Stomach smooth muscle (tissue), 2 donors: ENCODE measurements at regions not wholly inside any gene's neighbourhood (a gene's known extent, or its start where the extent isn't known, plus 50 kb on each side); places are given as distances from the start of the nearest gene placed in this dataset.

ENCODE experiments used
- H3K27ac ChIP-seq: one replicate; pipeline ENCODE4 v1.7.0; 2013; ENCODE audit warnings: mild to moderate bottlenecking, low read length, inconsistent platforms
- H3K27me3 ChIP-seq, 2 donors: one replicate each; pipeline ENCODE4 v1.7.0; 2013; ENCODE audit warnings: low read length in 2 of 2; ENCODE audit not compliant: insufficient read depth in 2 of 2, control insufficient read depth in 1 of 2
- H3K36me3 ChIP-seq, 2 donors: one replicate each; pipeline ENCODE4 v1.7.0; 2013; ENCODE audit warnings: low read length in 2 of 2; ENCODE audit not compliant: control insufficient read depth in 2 of 2, insufficient read depth in 2 of 2
- H3K4me1 ChIP-seq: one replicate; pipeline ENCODE4 v1.7.0; 2013; ENCODE audit warnings: low read length; ENCODE audit not compliant: control insufficient read depth, insufficient read depth
- H3K4me3 ChIP-seq, 2 donors: one replicate each; pipeline ENCODE4 v1.7.0; 2013; ENCODE audit warnings: low read length in 2 of 2
- H3K9ac ChIP-seq, 2 donors: one replicate each; pipeline ENCODE4 v1.7.0; 2013; ENCODE audit warnings: low read length in 2 of 2, mild to moderate bottlenecking in 1 of 2
- H3K9me3 ChIP-seq, 2 donors: one replicate each; pipeline ENCODE4 v1.7.0; 2013; ENCODE audit warnings: low read length in 2 of 2; ENCODE audit not compliant: control insufficient read depth in 2 of 2
- donor health status: healthy.
- donor health status: Pancreatic carcinoma.

- H3K4me3 ChIP-seq, result no peak overlapping the region
- H3K9ac ChIP-seq, result no peak overlapping the region
- H3K9me3 ChIP-seq, result no peaks in the 10 kb centered on the region
- no peaks in the 10 kb centered on the region for H3K27me3 ChIP-seq
- H3K4me1 ChIP-seq, result peaks cover 4% of the 10 kb centered on the region
- peak overlapping the region; percentile 8 for H3K27ac ChIP-seq
- H3K36me3 ChIP-seq, result no peaks in the 10 kb centered on the region
Observed at GRCh38 chr13:73757481-73758233, 376.5 kb downstream of the KLF12 start.

GRCh38 chr13:73754727-73755292 lies 379.4 kb downstream of the KLF12 start:
- Histone ChIP-seq H3K27ac (no peak overlapping the region), H3K36me3 (no peaks in the 10 kb centered on the region), H3K27me3 (no peaks in the 10 kb centered on the region), H3K4me1 (peaks cover 7% of the 10 kb centered on the region), H3K9me3 (no peaks in the 10 kb centered on the region), H3K4me3 (no peak overlapping the region), H3K9ac (no peak overlapping the region)

DNA sequence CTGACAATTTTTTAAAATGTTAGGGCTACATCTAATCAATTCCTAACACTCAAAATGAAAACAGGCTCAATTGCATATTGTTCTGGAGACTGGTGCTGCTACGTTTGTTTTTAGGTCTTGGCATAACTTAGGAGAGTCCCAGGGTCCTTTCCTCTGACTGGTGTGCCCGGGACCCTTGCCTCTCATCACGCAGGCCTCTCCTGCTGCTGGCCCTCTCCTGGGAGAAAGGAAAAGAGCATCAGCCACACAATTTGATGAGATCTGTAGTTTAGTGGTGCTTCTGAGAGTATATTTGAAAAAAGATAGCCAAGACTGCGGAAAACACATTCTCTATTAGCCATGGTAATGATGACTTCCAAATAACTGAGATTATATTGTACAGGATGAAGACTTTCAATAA lies 380.0 kb downstream of the KLF12 start:
- H3K27ac ChIP-seq, result no peak overlapping the region
- H3K9me3 ChIP-seq, result no peaks in the 10 kb centered on the region
- no peak overlapping the region for H3K4me3 ChIP-seq
- H3K36me3 ChIP-seq, result no peaks in the 10 kb centered on the region
- H3K9ac ChIP-seq, result no peak overlapping the region
- H3K27me3 ChIP-seq, result no peaks in the 10 kb centered on the region
- peaks cover 3% of the 10 kb centered on the region for H3K4me1 ChIP-seq

- H3K4me1 ChIP-seq, result peaks cover 3% of the 10 kb centered on the region
- H3K27me3 ChIP-seq, result no peaks in the 10 kb centered on the region
- no peak overlapping the region for H3K4me3 ChIP-seq
- no peak overlapping the region for H3K27ac ChIP-seq
- no peaks in the 10 kb centered on the region for H3K36me3 ChIP-seq
- H3K9me3 ChIP-seq, result peaks cover 0 to 3% of the 10 kb centered on the region in 2 donors
- no peak overlapping the region for H3K9ac ChIP-seq
Observed at GRCh38 chr13:73751290-73751689, 382.9 kb downstream of the KLF12 start.

- H3K9ac ChIP-seq, result no peak overlapping the region
- H3K27ac ChIP-seq, result no peak overlapping the region
- peaks cover 3% of the 10 kb centered on the region for H3K4me1 ChIP-seq
- H3K36me3 ChIP-seq, result no peaks in the 10 kb centered on the region
- no peak overlapping the region for H3K4me3 ChIP-seq
- H3K27me3 ChIP-seq, result no peaks in the 10 kb centered on the region
- peaks cover 0 to 3% of the 10 kb centered on the region in 2 donors for H3K9me3 ChIP-seq
Observed at GRCh38 chr13:73748404-73748803, 385.8 kb downstream of the KLF12 start.

DNA sequence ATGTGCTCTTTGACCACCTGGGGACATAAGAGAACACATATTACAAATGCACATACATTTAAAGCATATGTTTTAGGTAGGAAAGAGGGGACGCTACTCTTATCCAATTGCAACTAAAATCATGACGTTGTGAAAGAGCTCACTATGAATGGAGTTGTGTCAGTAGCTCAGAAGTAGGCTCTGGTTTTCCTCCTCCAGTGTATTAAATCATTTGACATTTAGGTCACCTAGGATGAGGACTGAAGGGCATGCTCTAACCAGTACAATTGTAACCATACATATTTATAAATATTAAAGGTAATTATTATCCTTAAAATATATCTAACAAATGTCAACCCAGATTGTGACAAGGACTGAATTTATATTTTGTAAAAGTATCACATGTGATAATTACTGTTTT lies 389.0 kb downstream of the KLF12 start:
- Histone ChIP-seq H3K27ac (no peak overlapping the region), H3K9ac (no peak overlapping the region), H3K4me1 (no peaks in the 10 kb centered on the region), H3K9me3 (peaks cover 0 to 3% of the 10 kb centered on the region in 2 donors), H3K36me3 (no peaks in the 10 kb centered on the region), H3K27me3 (no peaks in the 10 kb centered on the region), H3K4me3 (no peak overlapping the region)

GRCh38 chr13:73742982-73743381 lies 391.2 kb downstream of the KLF12 start:
- Histone ChIP-seq H3K36me3 (no peaks in the 10 kb centered on the region), H3K27ac (no peak overlapping the region), H3K9me3 (no peaks in the 10 kb centered on the region), H3K27me3 (no peaks in the 10 kb centered on the region), H3K9ac (peak overlapping the region in 1 of 2 donors; percentile 17), H3K4me1 (no peaks in the 10 kb centered on the region), H3K4me3 (no peak overlapping the region)

GRCh38 chr13:73741742-73742141 lies 392.5 kb downstream of the KLF12 start:
- Histone ChIP-seq H3K4me1 (no peaks in the 10 kb centered on the region), H3K9me3 (no peaks in the 10 kb centered on the region), H3K27ac (no peak overlapping the region), H3K4me3 (no peak overlapping the region), H3K9ac (no peak overlapping the region), H3K27me3 (no peaks in the 10 kb centered on the region), H3K36me3 (no peaks in the 10 kb centered on the region)

- Histone ChIP-seq H3K36me3 (no peaks in the 10 kb centered on the region), H3K27me3 (no peaks in the 10 kb centered on the region), H3K9me3 (no peaks in the 10 kb centered on the region), H3K9ac (peak overlapping the region in 1 of 2 donors; percentile 45), H3K4me3 (peak overlapping the region; percentile 52 to 67), H3K4me1 (no peaks in the 10 kb centered on the region), H3K27ac (no peak overlapping the region)
Observed at GRCh38 chr13:73741111-73741510, 393.1 kb downstream of the KLF12 start.

DNA sequence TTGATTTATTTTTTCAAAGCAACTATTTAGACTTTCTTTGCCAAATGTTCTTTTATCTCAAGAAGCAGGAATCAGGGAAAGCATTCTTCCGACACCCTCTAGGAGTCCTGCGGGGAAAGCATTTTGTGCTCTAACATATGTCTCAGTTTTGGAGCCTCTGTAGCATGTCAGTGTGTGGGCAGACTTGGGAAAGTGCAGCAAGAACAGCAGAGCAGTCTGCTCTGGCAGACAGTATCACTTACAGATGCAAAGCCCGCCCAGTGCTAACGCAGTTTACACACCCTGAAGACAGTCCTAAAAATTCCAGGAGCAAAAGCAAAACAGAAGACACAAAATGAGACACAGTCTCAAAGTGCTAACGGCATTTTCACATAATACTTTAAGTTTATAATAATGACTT lies 393.5 kb downstream of the KLF12 start:
- Histone ChIP-seq H3K4me3 (peak overlapping the region; percentile 52 to 67), H3K27me3 (no peaks in the 10 kb centered on the region), H3K9ac (peak overlapping the region in 1 of 2 donors; percentile 45), H3K27ac (no peak overlapping the region), H3K4me1 (no peaks in the 10 kb centered on the region), H3K36me3 (no peaks in the 10 kb centered on the region), H3K9me3 (no peaks in the 10 kb centered on the region)

DNA sequence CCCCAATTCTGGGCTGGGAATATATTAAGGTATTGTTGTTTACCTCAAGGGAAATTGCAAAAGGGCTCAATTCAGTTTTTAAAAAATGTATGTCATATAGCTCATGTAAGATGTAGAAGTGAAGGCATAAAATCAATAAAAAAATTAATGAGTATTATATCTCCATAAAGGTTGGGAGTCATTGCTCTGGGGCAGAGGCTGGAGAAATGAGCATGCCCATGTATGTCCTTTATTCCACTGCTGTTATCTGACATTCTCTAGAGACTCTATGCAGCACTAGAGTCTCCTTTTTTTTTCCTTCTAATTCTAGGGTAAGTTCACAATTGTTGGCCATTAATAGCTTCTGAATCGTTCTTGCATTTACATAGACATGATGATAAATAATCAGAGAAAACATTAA lies 394.8 kb downstream of the KLF12 start:
- H3K4me3 ChIP-seq, result no peak overlapping the region
- H3K9ac ChIP-seq, result no peak overlapping the region
- H3K9me3 ChIP-seq, result no peaks in the 10 kb centered on the region
- H3K27me3 ChIP-seq, result no peaks in the 10 kb centered on the region
- no peaks in the 10 kb centered on the region for H3K4me1 ChIP-seq
- H3K36me3 ChIP-seq, result no peaks in the 10 kb centered on the region
- no peak overlapping the region for H3K27ac ChIP-seq
